ENCODE measurements at regions not wholly inside any gene's neighbourhood (a gene's known extent, or its start where the extent isn't known, plus 50 kb on each side); places are given as distances from the start of the nearest gene placed in this dataset.

GRCh38 chr20:11738852-11739251 is 178.8 kb upstream of the BTBD3 start:
- H3K27me3 ChIP-seq (replicated peaks), result no peaks in the 10 kb centered on the region
- no peak for DNase-seq
- H3K36me3 ChIP-seq (replicated peaks), result no peaks in the 10 kb centered on the region
- no peak for TF ChIP-seq CTCF (IDR thresholded peaks at IDR 0.05; ENCODE audit: low read depth, low read length, missing control alignments)
- in situ Hi-C loops (cut with HindIII; ENCODE audit: low pct_ligation_motif_present, low sequenced_read_pairs), result no loop called here
- no peak overlapping the region for H3K4me3 ChIP-seq (ENCODE audit: low read depth, low read length)
- no peak overlapping the region for H3K27ac ChIP-seq

DNA sequence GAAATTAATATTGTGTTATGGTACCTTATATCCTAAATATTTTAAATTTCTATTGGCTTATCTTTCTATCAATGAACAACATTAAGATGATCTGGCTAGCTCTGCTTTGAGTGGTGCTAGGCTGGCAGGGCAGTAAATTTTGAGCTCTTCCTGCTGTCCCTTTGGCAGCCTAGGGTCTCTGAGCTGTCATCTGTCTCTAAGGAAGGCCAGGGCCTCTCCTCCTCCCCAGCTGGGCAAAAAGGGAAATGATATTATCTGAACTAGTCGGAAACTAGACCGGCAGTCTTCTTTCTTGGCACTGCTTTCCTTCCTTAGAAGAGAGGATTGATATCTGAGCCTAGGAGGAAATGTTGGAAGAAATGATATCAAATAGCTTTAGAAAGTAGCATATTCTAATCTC is 176.7 kb upstream of the BTBD3 start:
- in situ Hi-C loops (cut with HindIII; ENCODE audit: low pct_ligation_motif_present, low sequenced_read_pairs), result no loop called here
- no peak for TF ChIP-seq CTCF (IDR thresholded peaks at IDR 0.05; ENCODE audit: low read depth, low read length, missing control alignments)
- no peaks in the 10 kb centered on the region for H3K36me3 ChIP-seq (replicated peaks)

GRCh38 chr20:11745145-11745544 is 172.5 kb upstream of the BTBD3 start:
- H3K27ac ChIP-seq, result no peak overlapping the region
- in situ Hi-C loops (cut with HindIII; ENCODE audit: low pct_ligation_motif_present, low sequenced_read_pairs), result no loop called here
- H3K27me3 ChIP-seq (replicated peaks), result no peaks in the 10 kb centered on the region
- no peak overlapping the region for H3K4me3 ChIP-seq (ENCODE audit: low read depth, low read length)
- no peaks in the 10 kb centered on the region for H3K36me3 ChIP-seq (replicated peaks)
- TF ChIP-seq CTCF (IDR thresholded peaks at IDR 0.05; ENCODE audit: low read depth, low read length, missing control alignments), result no peak
- no peak for DNase-seq

More for the DNA sequence above, 176.7 kb upstream of the BTBD3 start:
- no peaks in the 10 kb centered on the region for H3K27me3 ChIP-seq (replicated peaks)
- no peak for DNase-seq
- no peak overlapping the region for H3K27ac ChIP-seq
- no peak overlapping the region for H3K4me3 ChIP-seq (ENCODE audit: low read depth, low read length)

DNA sequence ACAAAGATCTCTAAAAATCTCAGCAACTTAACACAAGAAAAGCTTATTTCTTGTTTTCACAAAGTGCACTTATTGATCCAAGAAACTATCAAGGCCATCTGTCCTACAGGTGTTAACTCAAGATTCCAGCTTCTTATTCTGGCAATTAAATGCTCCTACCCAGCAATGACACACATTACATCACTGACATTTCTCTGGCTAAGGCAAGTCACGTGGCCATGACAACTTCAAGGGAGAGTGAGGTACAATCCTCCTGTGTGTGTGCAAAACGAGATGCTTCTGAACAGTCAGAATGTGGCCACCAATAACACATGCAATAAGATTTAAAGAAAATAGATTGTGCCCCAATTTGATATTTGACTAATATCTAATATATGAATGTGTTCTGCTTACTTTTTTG is 169.3 kb upstream of the BTBD3 start:
- H3K36me3 ChIP-seq (replicated peaks), result no peaks in the 10 kb centered on the region
- no peaks in the 10 kb centered on the region for H3K27me3 ChIP-seq (replicated peaks)
- no peak for TF ChIP-seq CTCF (IDR thresholded peaks at IDR 0.05; ENCODE audit: low read depth, low read length, missing control alignments)
- no peak for DNase-seq
- H3K27ac ChIP-seq, result no peak overlapping the region
- H3K4me3 ChIP-seq (ENCODE audit: low read depth, low read length), result no peak overlapping the region
- in situ Hi-C loops (cut with HindIII; ENCODE audit: low pct_ligation_motif_present, low sequenced_read_pairs), result no loop called here

GRCh38 chr20:11752336-11752735 is 165.4 kb upstream of the BTBD3 start:
- Histone ChIP-seq H3K4me3 (ENCODE audit: low read depth, low read length) (no peak overlapping the region), H3K27ac (no peak overlapping the region), H3K27me3 (replicated peaks) (no peaks in the 10 kb centered on the region), H3K36me3 (replicated peaks) (no peaks in the 10 kb centered on the region)
- no peak for DNase-seq
- no peak for TF ChIP-seq CTCF (IDR thresholded peaks at IDR 0.05; ENCODE audit: low read depth, low read length, missing control alignments)
- in situ Hi-C loops (cut with HindIII; ENCODE audit: low pct_ligation_motif_present, low sequenced_read_pairs), result no loop called here

DNA sequence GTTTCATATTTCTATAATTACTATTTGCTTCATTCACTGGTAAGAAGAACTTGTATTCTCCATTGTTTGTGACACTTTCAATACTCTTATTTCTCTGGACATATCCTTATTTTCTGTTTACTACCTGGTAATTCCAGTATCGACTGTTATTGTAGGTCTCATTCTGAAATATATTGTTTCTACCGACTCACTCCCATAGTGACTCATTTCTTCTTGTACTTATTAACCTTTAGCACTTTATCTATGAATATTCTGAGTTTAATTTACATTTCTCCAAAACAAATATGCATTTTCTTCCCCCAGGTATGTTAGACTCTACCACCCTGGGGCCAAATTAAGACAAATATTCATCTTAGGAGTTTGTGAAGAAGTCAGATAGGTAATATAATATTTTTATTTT is 164.5 kb upstream of the BTBD3 start:
- Histone ChIP-seq H3K27me3 (replicated peaks) (no peaks in the 10 kb centered on the region), H3K4me3 (ENCODE audit: low read depth, low read length) (no peak overlapping the region), H3K27ac (no peak overlapping the region), H3K36me3 (replicated peaks) (no peaks in the 10 kb centered on the region)
- in situ Hi-C loops (cut with HindIII; ENCODE audit: low pct_ligation_motif_present, low sequenced_read_pairs), result no loop called here
- no peak for TF ChIP-seq CTCF (IDR thresholded peaks at IDR 0.05; ENCODE audit: low read depth, low read length, missing control alignments)
- no peak for DNase-seq
